Astrocyte (in vitro differentiated cells and primary cell): ENCODE measurements at regions not wholly inside any gene's neighbourhood (a gene's known extent, or its start where the extent isn't known, plus 50 kb on each side); places are given as distances from the start of the nearest gene placed in this dataset.

Source experiments
- CTCF ChIP-seq: IDR thresholded peaks from 2 replicates; pipeline ENCODE4 v1.5.1; 2011; ENCODE audit warnings: low read depth, mild to moderate bottlenecking, inconsistent platforms, low read length, moderate library complexity; ENCODE audit not compliant: insufficient read depth
- EZH2 ChIP-seq: IDR thresholded peaks from 2 replicates; pipeline ENCODE4 v1.6.1; 2012; ENCODE audit warnings: mild to moderate bottlenecking, low read length, inconsistent platforms; ENCODE audit not compliant: insufficient read depth

- TF ChIP-seq CTCF (no peak), EZH2 (no peak)
Observed at GRCh38 chr2:215526341-215526740, 90.5 kb upstream of the FN1 start.
